Astrocyte (in vitro differentiated cells and primary cell): ENCODE measurements at regions not wholly inside any gene's neighbourhood (a gene's known extent, or its start where the extent isn't known, plus 50 kb on each side); places are given as distances from the start of the nearest gene placed in this dataset.

ENCODE experiments used
- DNase-seq: peaks from one replicate; pipeline ENCODE4 v3.0.0-alpha.2; 2010; ENCODE audit warnings: low read depth
- FAIRE-seq: peaks from 2 replicates; lab custom pipeline; 2011; peaks lifted over from hg19 to GRCh38; lab: Jason Lieb, UNC
- H2AFZ ChIP-seq: 2 replicates; pipeline ENCODE4 v1.6.0; 2012; ENCODE audit warnings: low read depth, low read length, inconsistent platforms
- H3K27ac ChIP-seq: 2 replicates; pipeline ENCODE4 v1.5.1; 2011; ENCODE audit warnings: low read depth, low read length, inconsistent platforms
- H3K27me3 ChIP-seq: 2 replicates; pipeline ENCODE4 v1.6.0; 2011; ENCODE audit warnings: low read length, inconsistent platforms; ENCODE audit not compliant: insufficient read depth
- H3K36me3 ChIP-seq: 2 replicates; pipeline ENCODE4 v1.5.1; 2011; ENCODE audit warnings: low read length, inconsistent platforms; ENCODE audit not compliant: insufficient read depth
- H3K4me1 ChIP-seq: 2 replicates; pipeline ENCODE4 v1.5.1; 2011; ENCODE audit warnings: low read length, inconsistent platforms; ENCODE audit not compliant: insufficient read depth
- H3K4me2 ChIP-seq: 2 replicates; pipeline ENCODE4 v1.6.0; 2012; ENCODE audit warnings: low read length, inconsistent platforms
- H3K4me3 ChIP-seq: 2 replicates; pipeline ENCODE4 v1.5.1; 2011; ENCODE audit warnings: low read depth, mild to moderate bottlenecking, low read length, inconsistent platforms; ENCODE audit not compliant: insufficient read depth
- H3K79me2 ChIP-seq: 2 replicates; pipeline ENCODE4 v1.6.0; 2012; ENCODE audit warnings: mild to moderate bottlenecking, low read length, inconsistent platforms; ENCODE audit not compliant: insufficient read depth
- H3K9ac ChIP-seq: 2 replicates; pipeline ENCODE4 v1.6.0; 2012; ENCODE audit warnings: mild to moderate bottlenecking, low read length, inconsistent platforms
- H3K9me3 ChIP-seq: 2 replicates; pipeline ENCODE4 v1.5.1; 2012; ENCODE audit warnings: low read depth, mild to moderate bottlenecking, low read length, inconsistent platforms; ENCODE audit not compliant: insufficient read depth
- H4K20me1 ChIP-seq: 2 replicates; pipeline ENCODE4 v1.6.0; 2012; ENCODE audit warnings: low read length, inconsistent platforms; ENCODE audit not compliant: insufficient read depth
- H3K27ac Mint-ChIP-seq: one replicate; pipeline ENCODE4 v1.8.0; 2021; ENCODE audit warnings: mild to moderate bottlenecking, mixed read lengths; ENCODE audit not compliant: unreplicated experiment
- H3K27me3 Mint-ChIP-seq: one replicate; pipeline ENCODE4 v1.8.0; 2021; ENCODE audit warnings: low read depth, mixed read lengths; ENCODE audit not compliant: unreplicated experiment
- H3K36me3 Mint-ChIP-seq: one replicate; pipeline ENCODE4 v1.8.0; 2021; ENCODE audit warnings: low read depth, mixed read lengths; ENCODE audit not compliant: unreplicated experiment
- H3K4me1 Mint-ChIP-seq: one replicate; pipeline ENCODE4 v1.8.0; 2021; ENCODE audit warnings: low read depth, mixed read lengths; ENCODE audit not compliant: unreplicated experiment
- H3K4me3 Mint-ChIP-seq: one replicate; pipeline ENCODE4 v1.8.0; 2021; ENCODE audit warnings: mild to moderate bottlenecking, moderate library complexity, mixed read lengths; ENCODE audit not compliant: unreplicated experiment
- H3K9me3 Mint-ChIP-seq: one replicate; pipeline ENCODE4 v1.8.0; 2021; ENCODE audit warnings: mild to moderate bottlenecking, mixed read lengths; ENCODE audit not compliant: unreplicated experiment
- EZH2 ChIP-seq: IDR thresholded peaks from 2 replicates; pipeline ENCODE4 v1.6.1; 2012; ENCODE audit warnings: mild to moderate bottlenecking, low read length, inconsistent platforms; ENCODE audit not compliant: insufficient read depth
- TF ChIP-seq, protein P1 (sequence below): IDR thresholded peaks from 2 replicates; pipeline ENCODE4 v1.5.1; 2011; ENCODE audit warnings: low read depth, mild to moderate bottlenecking, inconsistent platforms, low read length, moderate library complexity; ENCODE audit not compliant: insufficient read depth

DNA sequence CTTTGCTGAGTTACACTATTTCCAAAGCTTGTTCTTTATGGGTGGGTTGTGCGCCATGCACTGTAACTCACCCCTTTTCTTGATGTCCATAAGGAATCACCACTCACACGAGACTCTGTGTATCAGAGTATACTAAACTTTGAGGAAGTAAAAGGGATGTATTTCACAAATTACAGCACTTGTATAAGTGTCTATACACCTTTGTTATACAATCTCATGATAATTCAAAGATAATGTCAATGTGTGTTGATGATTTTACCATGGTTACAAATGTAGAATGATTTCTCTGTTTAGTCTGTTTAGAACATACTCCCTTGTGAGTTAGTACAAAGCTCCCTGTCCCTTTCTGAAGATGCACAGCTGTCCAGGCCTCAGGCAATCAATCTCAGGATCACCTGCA, 922.2 kb upstream of the MAP3K7 start:
- Histone ChIP-seq H3K4me2 (no peak overlapping the region), H4K20me1 (no peaks in the 10 kb centered on the region), H3K4me1 (no peaks in the 10 kb centered on the region), H2AFZ (no peak overlapping the region), H3K4me3 (no peak overlapping the region), H3K27me3 (no peaks in the 10 kb centered on the region), H3K79me2 (no peaks in the 10 kb centered on the region), H3K27ac (no peak overlapping the region), H3K36me3 (no peaks in the 10 kb centered on the region), H3K9me3 (no peaks in the 10 kb centered on the region), H3K9ac (no peak overlapping the region)
- H3K4me1 Mint-ChIP-seq, result no peaks in the 10 kb centered on the region
- TF ChIP-seq, protein P1, sequence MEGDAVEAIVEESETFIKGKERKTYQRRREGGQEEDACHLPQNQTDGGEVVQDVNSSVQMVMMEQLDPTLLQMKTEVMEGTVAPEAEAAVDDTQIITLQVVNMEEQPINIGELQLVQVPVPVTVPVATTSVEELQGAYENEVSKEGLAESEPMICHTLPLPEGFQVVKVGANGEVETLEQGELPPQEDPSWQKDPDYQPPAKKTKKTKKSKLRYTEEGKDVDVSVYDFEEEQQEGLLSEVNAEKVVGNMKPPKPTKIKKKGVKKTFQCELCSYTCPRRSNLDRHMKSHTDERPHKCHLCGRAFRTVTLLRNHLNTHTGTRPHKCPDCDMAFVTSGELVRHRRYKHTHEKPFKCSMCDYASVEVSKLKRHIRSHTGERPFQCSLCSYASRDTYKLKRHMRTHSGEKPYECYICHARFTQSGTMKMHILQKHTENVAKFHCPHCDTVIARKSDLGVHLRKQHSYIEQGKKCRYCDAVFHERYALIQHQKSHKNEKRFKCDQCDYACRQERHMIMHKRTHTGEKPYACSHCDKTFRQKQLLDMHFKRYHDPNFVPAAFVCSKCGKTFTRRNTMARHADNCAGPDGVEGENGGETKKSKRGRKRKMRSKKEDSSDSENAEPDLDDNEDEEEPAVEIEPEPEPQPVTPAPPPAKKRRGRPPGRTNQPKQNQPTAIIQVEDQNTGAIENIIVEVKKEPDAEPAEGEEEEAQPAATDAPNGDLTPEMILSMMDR, result no peak
- no peak for TF ChIP-seq EZH2
- no peaks in the 10 kb centered on the region for H3K27me3 Mint-ChIP-seq
- FAIRE-seq, result no peak
- no peak overlapping the region for H3K27ac Mint-ChIP-seq
- peaks cover 3% of the 10 kb centered on the region for H3K9me3 Mint-ChIP-seq
- H3K4me3 Mint-ChIP-seq, result no peak overlapping the region
- H3K36me3 Mint-ChIP-seq, result no peaks in the 10 kb centered on the region
- DNase-seq, result no peak

DNA sequence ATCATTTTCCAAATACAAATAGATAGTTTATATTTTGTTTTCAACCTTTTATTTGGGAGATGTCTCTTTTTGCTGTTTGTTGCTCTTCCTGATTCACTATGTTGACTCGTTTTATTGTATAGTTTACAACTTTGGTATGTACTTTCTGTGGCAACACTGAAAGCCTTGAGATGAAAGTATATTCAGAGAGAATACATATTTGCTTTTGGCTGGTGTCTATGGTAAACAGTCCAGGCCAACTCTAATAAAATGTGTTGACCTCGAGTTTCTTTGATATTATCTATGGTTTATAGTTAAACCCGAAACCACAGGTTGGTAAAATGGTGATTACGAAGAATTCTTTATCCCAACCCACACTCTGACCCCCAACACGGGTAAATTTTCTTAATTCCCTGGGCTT, 919.6 kb upstream of the MAP3K7 start:
- Mint-ChIP-seq H3K36me3 (no peaks in the 10 kb centered on the region), H3K9me3 (peaks cover 3% of the 10 kb centered on the region), H3K4me3 (no peak overlapping the region), H3K27ac (no peak overlapping the region), H3K4me1 (no peaks in the 10 kb centered on the region), H3K27me3 (no peaks in the 10 kb centered on the region)
- H3K4me1 ChIP-seq, result no peaks in the 10 kb centered on the region
- TF ChIP-seq, protein P1, result no peak
- TF ChIP-seq EZH2, result no peak
- no peaks in the 10 kb centered on the region for H4K20me1 ChIP-seq
- no peak overlapping the region for H3K4me3 ChIP-seq
- no peaks in the 10 kb centered on the region for H3K36me3 ChIP-seq
- H3K9me3 ChIP-seq, result no peaks in the 10 kb centered on the region
- no peak overlapping the region for H3K27ac ChIP-seq
- no peaks in the 10 kb centered on the region for H3K79me2 ChIP-seq
- no peak overlapping the region for H3K4me2 ChIP-seq
- H2AFZ ChIP-seq, result no peak overlapping the region
- FAIRE-seq, result no peak
- no peak overlapping the region for H3K9ac ChIP-seq
- DNase-seq, result no peak
- no peaks in the 10 kb centered on the region for H3K27me3 ChIP-seq

DNA sequence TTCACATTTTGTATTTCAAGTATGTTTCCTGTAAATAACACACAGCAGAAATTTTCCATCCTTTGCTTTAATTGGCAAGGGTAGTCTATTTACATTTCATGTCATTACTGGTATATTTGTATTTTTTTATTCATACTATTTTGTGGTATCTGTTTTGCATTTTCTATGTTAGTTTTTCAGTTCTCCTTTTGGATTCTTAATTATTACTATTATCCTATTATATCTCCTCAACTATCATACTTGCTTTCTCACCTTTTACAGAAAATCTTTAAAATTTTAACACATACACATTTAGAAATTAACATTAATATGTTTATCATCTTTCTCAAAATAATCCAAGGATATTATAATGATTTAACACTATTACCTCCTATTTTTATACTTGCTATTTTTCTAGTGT, 918.3 kb upstream of the MAP3K7 start:
- Histone ChIP-seq H3K9ac (no peak overlapping the region), H2AFZ (no peak overlapping the region), H3K4me2 (no peak overlapping the region), H3K79me2 (no peaks in the 10 kb centered on the region), H3K9me3 (no peaks in the 10 kb centered on the region), H3K4me1 (no peaks in the 10 kb centered on the region), H3K4me3 (no peak overlapping the region), H4K20me1 (no peaks in the 10 kb centered on the region), H3K27me3 (no peaks in the 10 kb centered on the region), H3K36me3 (no peaks in the 10 kb centered on the region), H3K27ac (no peak overlapping the region)
- Mint-ChIP-seq H3K27me3 (no peaks in the 10 kb centered on the region), H3K27ac (no peak overlapping the region), H3K9me3 (peaks cover 3% of the 10 kb centered on the region), H3K4me3 (no peak overlapping the region), H3K36me3 (no peaks in the 10 kb centered on the region), H3K4me1 (no peaks in the 10 kb centered on the region)
- DNase-seq, result no peak
- no peak for TF ChIP-seq EZH2
- TF ChIP-seq, protein P1, result no peak
- no peak for FAIRE-seq
